Vagina (tissue), 2 donors: ENCODE measurements at regions not wholly inside any gene's neighbourhood (a gene's known extent, or its start where the extent isn't known, plus 50 kb on each side); places are given as distances from the start of the nearest gene placed in this dataset.

ENCODE experiments used
- POLR2A ChIP-seq, 2 donors: fragments of 450-650 bp; IDR thresholded peaks; one replicate each; pipeline ENCODE4 v1.6.1; 2017; ENCODE audit warnings: antibody characterized with exemption in 2 of 2, mild to moderate bottlenecking in 2 of 2, moderate library complexity in 2 of 2
- POLR2AphosphoS5 ChIP-seq, 2 donors: sonication (generic); formaldehyde crosslinking; IDR thresholded peaks; one replicate each; pipeline ENCODE4 v1.9.0; 2017; ENCODE audit warnings: antibody characterized with exemption in 2 of 2, mild to moderate bottlenecking in 2 of 2, low read depth in 1 of 2; ENCODE audit not compliant: insufficient read depth in 1 of 2
- TF ChIP-seq, protein P1 (sequence below), 3 experiments: fragments of 450-650 bp in 2 of 3; fragments of 200-600 bp in 1 of 3; sonication (generic) in 1 of 3; IDR thresholded peaks; one replicate each; pipeline ENCODE4 v1.5.1; 2017 to 2019; ENCODE audit warnings: antibody characterized with exemption in 3 of 3, mild to moderate bottlenecking in 2 of 3, moderate library complexity in 2 of 3

DNA sequence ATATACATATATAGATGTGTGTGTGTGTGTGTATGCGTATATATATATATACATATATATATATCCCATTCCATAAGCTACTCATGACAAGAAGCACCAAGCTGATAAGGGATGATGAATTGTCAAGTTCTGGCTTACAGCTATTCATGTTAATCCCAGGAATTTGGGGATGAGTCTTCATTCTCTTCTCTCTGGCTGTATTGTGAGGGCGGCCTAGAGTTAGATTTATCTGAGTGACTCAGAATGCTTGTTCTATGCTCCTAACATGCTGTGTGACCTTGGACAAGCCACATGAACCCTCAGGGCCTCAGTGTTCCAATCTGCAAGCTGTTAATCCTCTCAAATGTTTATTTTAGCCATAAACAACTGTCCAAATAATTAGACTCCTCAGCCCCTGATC is 749.0 kb downstream of the MED13L start:
- TF ChIP-seq POLR2A (IDR thresholded peaks at IDR 0.05) (no peak), POLR2AphosphoS5 (IDR thresholded peaks at IDR 0.05; ENCODE audit: insufficient read depth in 1 of 2, low read depth in 1 of 2) (no peak)
- TF ChIP-seq, protein P1, sequence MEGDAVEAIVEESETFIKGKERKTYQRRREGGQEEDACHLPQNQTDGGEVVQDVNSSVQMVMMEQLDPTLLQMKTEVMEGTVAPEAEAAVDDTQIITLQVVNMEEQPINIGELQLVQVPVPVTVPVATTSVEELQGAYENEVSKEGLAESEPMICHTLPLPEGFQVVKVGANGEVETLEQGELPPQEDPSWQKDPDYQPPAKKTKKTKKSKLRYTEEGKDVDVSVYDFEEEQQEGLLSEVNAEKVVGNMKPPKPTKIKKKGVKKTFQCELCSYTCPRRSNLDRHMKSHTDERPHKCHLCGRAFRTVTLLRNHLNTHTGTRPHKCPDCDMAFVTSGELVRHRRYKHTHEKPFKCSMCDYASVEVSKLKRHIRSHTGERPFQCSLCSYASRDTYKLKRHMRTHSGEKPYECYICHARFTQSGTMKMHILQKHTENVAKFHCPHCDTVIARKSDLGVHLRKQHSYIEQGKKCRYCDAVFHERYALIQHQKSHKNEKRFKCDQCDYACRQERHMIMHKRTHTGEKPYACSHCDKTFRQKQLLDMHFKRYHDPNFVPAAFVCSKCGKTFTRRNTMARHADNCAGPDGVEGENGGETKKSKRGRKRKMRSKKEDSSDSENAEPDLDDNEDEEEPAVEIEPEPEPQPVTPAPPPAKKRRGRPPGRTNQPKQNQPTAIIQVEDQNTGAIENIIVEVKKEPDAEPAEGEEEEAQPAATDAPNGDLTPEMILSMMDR (IDR thresholded peaks at IDR 0.05) = no peak
